ENCODE measurements at regions not wholly inside any gene's neighbourhood (a gene's known extent, or its start where the extent isn't known, plus 50 kb on each side); places are given as distances from the start of the nearest gene placed in this dataset.

- DNase-seq = no peak
- TF ChIP-seq CTCF (IDR thresholded peaks at IDR 0.05; ENCODE audit: partially characterized antibody, unreplicated experiment) = no peak
- peaks cover 7% of the 10 kb centered on the region for H3K27me3 Mint-ChIP-seq (ENCODE audit: unreplicated experiment)
- peaks cover 7% of the 10 kb centered on the region for H3K36me3 Mint-ChIP-seq (ENCODE audit: unreplicated experiment)
- H3K27ac Mint-ChIP-seq (ENCODE audit: unreplicated experiment) = no peak overlapping the region
- no peaks in the 10 kb centered on the region for H3K9me3 Mint-ChIP-seq (ENCODE audit: unreplicated experiment)
- no peak overlapping the region for H3K4me3 Mint-ChIP-seq (ENCODE audit: unreplicated experiment)
- H3K4me1 Mint-ChIP-seq (ENCODE audit: low read depth, unreplicated experiment) = peaks cover 13% of the 10 kb centered on the region
These were observed 239.6 kb upstream of the IRX1 start for GRCh38 chr5:3356016-3356415.

- no peak overlapping the region for H3K27ac Mint-ChIP-seq (ENCODE audit: unreplicated experiment)
- no peak for TF ChIP-seq CTCF (IDR thresholded peaks at IDR 0.05; ENCODE audit: partially characterized antibody, unreplicated experiment)
These were observed 240.5 kb upstream of the IRX1 start for GRCh38 chr5:3355126-3355525.

GRCh38 chr5:3354606-3355005 lies 241.0 kb upstream of the IRX1 start:
- H3K9me3 Mint-ChIP-seq (ENCODE audit: unreplicated experiment) = peaks cover 2% of the 10 kb centered on the region
- H3K27ac Mint-ChIP-seq (ENCODE audit: unreplicated experiment) = no peak overlapping the region
- H3K36me3 Mint-ChIP-seq (ENCODE audit: unreplicated experiment) = peaks cover 10% of the 10 kb centered on the region
- no peak for DNase-seq
- peaks cover 13% of the 10 kb centered on the region for H3K4me1 Mint-ChIP-seq (ENCODE audit: low read depth, unreplicated experiment)
- no peak for TF ChIP-seq CTCF (IDR thresholded peaks at IDR 0.05; ENCODE audit: partially characterized antibody, unreplicated experiment)
- H3K4me3 Mint-ChIP-seq (ENCODE audit: unreplicated experiment) = no peak overlapping the region
- H3K27me3 Mint-ChIP-seq (ENCODE audit: unreplicated experiment) = peaks cover 4% of the 10 kb centered on the region

More at GRCh38 chr5:3355126-3355525, 240.5 kb upstream of the IRX1 start:
- Mint-ChIP-seq H3K9me3 (ENCODE audit: unreplicated experiment) (no peaks in the 10 kb centered on the region), H3K36me3 (ENCODE audit: unreplicated experiment) (peaks cover 7% of the 10 kb centered on the region), H3K4me3 (ENCODE audit: unreplicated experiment) (no peak overlapping the region), H3K4me1 (ENCODE audit: low read depth, unreplicated experiment) (peaks cover 13% of the 10 kb centered on the region), H3K27me3 (ENCODE audit: unreplicated experiment) (peaks cover 4% of the 10 kb centered on the region)
- DNase-seq = no peak

GRCh38 chr5:3353561-3353960 lies 242.1 kb upstream of the IRX1 start:
- Mint-ChIP-seq H3K27ac (ENCODE audit: unreplicated experiment) (no peak overlapping the region), H3K4me1 (ENCODE audit: low read depth, unreplicated experiment) (peaks cover 13% of the 10 kb centered on the region), H3K4me3 (ENCODE audit: unreplicated experiment) (no peak overlapping the region), H3K36me3 (ENCODE audit: unreplicated experiment) (peaks cover 10% of the 10 kb centered on the region), H3K9me3 (ENCODE audit: unreplicated experiment) (peaks cover 2% of the 10 kb centered on the region), H3K27me3 (ENCODE audit: unreplicated experiment) (peaks cover 4% of the 10 kb centered on the region)
- no peak for TF ChIP-seq CTCF (IDR thresholded peaks at IDR 0.05; ENCODE audit: partially characterized antibody, unreplicated experiment)
- DNase-seq = no peak

GRCh38 chr5:3352711-3353110 lies 242.9 kb upstream of the IRX1 start:
- H3K4me3 Mint-ChIP-seq (ENCODE audit: unreplicated experiment) = no peak overlapping the region
- peaks cover 10% of the 10 kb centered on the region for H3K36me3 Mint-ChIP-seq (ENCODE audit: unreplicated experiment)
- DNase-seq = no peak
- no peak overlapping the region for H3K27ac Mint-ChIP-seq (ENCODE audit: unreplicated experiment)
- peaks cover 2% of the 10 kb centered on the region for H3K9me3 Mint-ChIP-seq (ENCODE audit: unreplicated experiment)
- peaks cover 13% of the 10 kb centered on the region for H3K4me1 Mint-ChIP-seq (ENCODE audit: low read depth, unreplicated experiment)
- no peak for TF ChIP-seq CTCF (IDR thresholded peaks at IDR 0.05; ENCODE audit: partially characterized antibody, unreplicated experiment)
- peaks cover 4% of the 10 kb centered on the region for H3K27me3 Mint-ChIP-seq (ENCODE audit: unreplicated experiment)

All from glutamatergic neuron (in vitro differentiated cells).